ENCODE measurements at regions not wholly inside any gene's neighbourhood (a gene's known extent, or its start where the extent isn't known, plus 50 kb on each side); places are given as distances from the start of the nearest gene placed in this dataset.

GRCh38 chrY:21082639-21083038, 326.7 kb downstream of the RPS4Y2 start:
- no peaks in the 10 kb centered on the region for H3K27me3 ChIP-seq
- intact Hi-C loops (cut with DNase I) = no loop called here
- no peak for DNase-seq
- no peaks in the 10 kb centered on the region for H3K9me3 ChIP-seq
- H3K4me3 ChIP-seq (replicated peaks in 1 of 3) = no peak overlapping the region
- H3K36me3 ChIP-seq = no peaks in the 10 kb centered on the region
- TF ChIP-seq POLR2A (IDR thresholded peaks at IDR 0.05) = no peak
- no peak for TF ChIP-seq CTCF (IDR thresholded peaks at IDR 0.05)
- H3K4me1 ChIP-seq = no peaks in the 10 kb centered on the region
- H3K27ac ChIP-seq = no peak overlapping the region

- no peak overlapping the region for H3K4me3 ChIP-seq (replicated peaks in 1 of 3)
- no peaks in the 10 kb centered on the region for H3K27me3 ChIP-seq
- no peak for DNase-seq
- TF ChIP-seq POLR2A (IDR thresholded peaks at IDR 0.05) = no peak
- TF ChIP-seq CTCF (IDR thresholded peaks at IDR 0.05) = no peak
- H3K4me1 ChIP-seq = no peaks in the 10 kb centered on the region
- no peaks in the 10 kb centered on the region for H3K36me3 ChIP-seq
- no peak overlapping the region for H3K27ac ChIP-seq
- intact Hi-C loops (cut with DNase I) = no loop called here
- H3K9me3 ChIP-seq = no peaks in the 10 kb centered on the region
Observed at GRCh38 chrY:21091909-21092308, 336.0 kb downstream of the RPS4Y2 start.

DNA sequence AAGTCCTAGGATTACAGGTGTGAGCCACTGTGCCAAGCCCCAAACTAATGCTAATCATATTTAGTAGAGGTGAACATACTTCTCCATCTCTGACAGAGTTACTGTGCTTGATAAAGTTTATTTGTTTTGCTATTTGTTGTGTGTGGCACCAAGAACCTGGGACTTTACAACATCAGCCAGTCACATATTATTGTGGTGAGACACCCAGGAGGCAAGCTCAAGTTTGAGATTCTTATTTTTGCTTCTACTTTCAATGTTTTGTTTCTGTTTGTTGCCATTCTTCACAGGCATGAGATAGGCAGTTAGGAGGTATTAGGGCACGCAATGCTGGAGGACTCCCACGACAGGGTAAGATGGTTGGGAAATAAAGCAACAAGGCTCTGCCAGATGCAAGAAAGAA, 346.6 kb downstream of the RPS4Y2 start:
- no peak for DNase-seq
- no peaks in the 10 kb centered on the region for H3K27me3 ChIP-seq

GRCh38 chrY:21103885-21104284, 348.0 kb downstream of the RPS4Y2 start:
- intact Hi-C loops (cut with DNase I) = no loop called here
- TF ChIP-seq CTCF (IDR thresholded peaks at IDR 0.05) (no peak), POLR2A (IDR thresholded peaks at IDR 0.05) (no peak)
- no peak for DNase-seq
- WGBS, 2 donors = 77 to 91% methylated on average over 2 of the region's 2 CpGs
- no peak overlapping the region for H3K27ac ChIP-seq
- no peak overlapping the region for H3K4me3 ChIP-seq (replicated peaks in 1 of 3)
- no peaks in the 10 kb centered on the region for H3K27me3 ChIP-seq
- H3K4me1 ChIP-seq = no peaks in the 10 kb centered on the region
- H3K9me3 ChIP-seq = no peaks in the 10 kb centered on the region
- H3K36me3 ChIP-seq = no peaks in the 10 kb centered on the region

More for the DNA sequence above, 346.6 kb downstream of the RPS4Y2 start:
- H3K4me3 ChIP-seq (replicated peaks in 1 of 3) = no peak overlapping the region
- H3K9me3 ChIP-seq = no peaks in the 10 kb centered on the region
- H3K36me3 ChIP-seq = no peaks in the 10 kb centered on the region
- intact Hi-C loops (cut with DNase I) = no loop called here
- 72 to 75% methylated on average over 2 of the region's 2 CpGs for WGBS, 2 donors
- TF ChIP-seq POLR2A (IDR thresholded peaks at IDR 0.05) = no peak
- no peak for TF ChIP-seq CTCF (IDR thresholded peaks at IDR 0.05)
- H3K27ac ChIP-seq = no peak overlapping the region
- H3K4me1 ChIP-seq = no peaks in the 10 kb centered on the region

- intact Hi-C loops (cut with DNase I) = no loop called here
- Histone ChIP-seq H3K9me3 (no peaks in the 10 kb centered on the region), H3K4me3 (replicated peaks in 1 of 3) (no peak overlapping the region), H3K27me3 (no peaks in the 10 kb centered on the region), H3K36me3 (no peaks in the 10 kb centered on the region), H3K4me1 (no peaks in the 10 kb centered on the region), H3K27ac (no peak overlapping the region)
- 61 to 71% methylated on average over 1 of the region's 1 CpG for WGBS, 2 donors
- TF ChIP-seq CTCF (IDR thresholded peaks at IDR 0.05) = no peak
- TF ChIP-seq POLR2A (IDR thresholded peaks at IDR 0.05) = no peak
- DNase-seq = no peak
Observed at GRCh38 chrY:21105529-21105928, 349.6 kb downstream of the RPS4Y2 start.
